H54 (cell line): ENCODE measurements at regions not wholly inside any gene's neighbourhood (a gene's known extent, or its start where the extent isn't known, plus 50 kb on each side); places are given as distances from the start of the nearest gene placed in this dataset.

Experiments
- DNase-seq: peaks from one replicate; pipeline ENCODE4 v3.0.0; 2011; ENCODE audit warnings: low spot score, mixed read lengths; ENCODE audit not compliant: insufficient read length
- FAIRE-seq: peaks from 3 replicates; lab custom pipeline; 2011; peaks lifted over from hg19 to GRCh38; lab: Jason Lieb, UNC
- POLR2A ChIP-seq: IDR thresholded peaks from 2 replicates; pipeline ENCODE4 v1.6.1; 2011; ENCODE audit warnings: low read depth, mild to moderate bottlenecking, low read length

DNA sequence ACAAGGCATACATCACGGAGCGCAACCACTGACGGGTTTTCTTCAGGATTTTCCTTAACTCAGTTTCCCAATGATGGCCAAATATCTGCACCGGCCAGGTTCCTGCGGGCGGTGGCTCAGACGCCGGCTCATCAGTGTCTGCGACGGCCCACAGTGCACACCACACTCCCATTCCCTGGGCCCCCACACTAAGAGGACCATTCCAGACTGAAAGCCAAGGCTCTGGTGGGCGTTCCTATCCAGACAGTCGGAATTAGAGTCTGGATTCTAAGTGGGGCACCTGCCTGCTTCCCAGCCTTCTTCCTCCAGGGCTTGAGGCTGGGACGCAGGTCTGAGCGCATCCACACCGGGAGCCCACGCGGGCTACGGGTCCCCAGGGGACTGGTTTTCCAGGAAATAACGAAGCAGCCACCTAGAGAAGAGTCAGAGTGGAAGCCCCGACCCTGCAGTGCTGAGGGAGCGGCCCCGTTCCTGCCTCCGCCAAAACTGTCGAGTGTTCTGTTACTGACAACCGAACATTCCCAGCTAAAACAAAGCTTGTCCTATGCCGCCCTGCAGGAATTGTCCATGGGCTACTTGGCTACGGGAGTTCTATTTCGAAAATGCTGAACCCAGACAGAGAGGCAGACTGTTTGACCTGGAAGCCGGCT lies 75.3 kb downstream of the TMEM18 start:
- no peak for TF ChIP-seq POLR2A
- FAIRE-seq: no peak
- DNase-seq: no peak

GRCh38 chr2:601387-601698 lies 75.9 kb downstream of the TMEM18 start:
- no peak for DNase-seq
- no peak for FAIRE-seq
- no peak for TF ChIP-seq POLR2A

- FAIRE-seq: no peak
- DNase-seq: no peak
- no peak for TF ChIP-seq POLR2A
These were observed 76.4 kb downstream of the TMEM18 start for GRCh38 chr2:600542-601386.

DNA sequence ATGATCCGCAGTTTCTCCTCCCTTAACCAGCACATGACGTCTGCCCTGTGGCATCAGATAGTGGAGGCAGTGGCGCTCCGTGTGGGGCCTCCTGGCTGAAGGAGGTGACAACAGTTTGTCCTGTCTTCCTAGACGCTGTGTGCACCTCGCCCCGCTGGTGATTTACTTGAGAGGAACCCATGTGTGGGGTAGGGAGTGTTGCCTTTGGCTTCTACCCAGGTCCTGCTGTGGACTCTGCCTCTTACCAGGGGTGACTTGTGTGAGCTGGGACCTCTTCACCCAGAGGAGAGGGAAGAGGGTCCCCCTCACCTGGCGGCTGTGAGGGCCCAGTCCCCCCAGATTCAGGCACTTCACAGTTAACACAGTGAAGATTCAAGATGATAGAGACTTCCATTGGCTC lies 77.6 kb downstream of the TMEM18 start:
- no peak for DNase-seq
- FAIRE-seq: no peak
- TF ChIP-seq POLR2A: no peak

DNA sequence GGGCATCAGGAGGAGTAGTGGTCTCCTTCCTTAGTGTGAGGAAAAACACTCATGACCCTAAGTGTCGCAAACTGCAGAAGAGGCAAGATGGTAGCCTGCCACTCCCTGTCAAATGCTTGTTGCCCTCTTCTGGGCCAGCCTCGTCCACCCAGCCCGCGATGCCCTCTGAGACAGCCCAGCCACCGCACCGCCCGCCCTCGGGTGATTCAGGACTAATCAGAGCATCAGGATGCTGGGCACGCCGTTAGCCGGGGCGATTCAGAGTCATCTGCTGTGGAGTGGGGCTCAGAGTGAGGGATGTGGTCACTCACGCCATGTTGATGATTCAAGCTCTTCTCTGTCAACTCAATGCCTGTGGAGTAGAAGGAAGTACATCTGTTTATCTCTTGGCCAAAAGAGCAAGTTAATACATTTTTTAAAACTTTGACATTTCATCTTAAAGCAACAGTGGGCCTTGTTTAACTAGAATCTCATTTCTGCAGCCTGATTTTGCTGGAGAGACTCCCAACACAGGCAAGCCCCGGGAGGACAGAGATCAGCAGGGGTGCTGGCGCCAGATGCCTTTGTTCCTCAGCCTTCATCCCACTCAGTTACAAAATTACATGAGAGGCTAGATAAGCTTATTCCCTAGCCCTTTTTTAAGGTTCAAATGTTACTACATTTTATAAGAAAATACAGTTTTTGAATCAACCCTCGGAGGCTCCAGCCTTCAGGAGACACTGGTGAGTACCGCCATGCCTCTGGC lies 79.0 kb downstream of the TMEM18 start:
- no peak for DNase-seq
- no peak for TF ChIP-seq POLR2A
- no peak for FAIRE-seq

GRCh38 chr2:595831-596592 lies 81.2 kb downstream of the TMEM18 start:
- TF ChIP-seq POLR2A: no peak
- FAIRE-seq: no peak
- DNase-seq: no peak

GRCh38 chr2:595141-595815 lies 81.9 kb downstream of the TMEM18 start:
- no peak for DNase-seq
- no peak for FAIRE-seq
- TF ChIP-seq POLR2A: no peak

DNA sequence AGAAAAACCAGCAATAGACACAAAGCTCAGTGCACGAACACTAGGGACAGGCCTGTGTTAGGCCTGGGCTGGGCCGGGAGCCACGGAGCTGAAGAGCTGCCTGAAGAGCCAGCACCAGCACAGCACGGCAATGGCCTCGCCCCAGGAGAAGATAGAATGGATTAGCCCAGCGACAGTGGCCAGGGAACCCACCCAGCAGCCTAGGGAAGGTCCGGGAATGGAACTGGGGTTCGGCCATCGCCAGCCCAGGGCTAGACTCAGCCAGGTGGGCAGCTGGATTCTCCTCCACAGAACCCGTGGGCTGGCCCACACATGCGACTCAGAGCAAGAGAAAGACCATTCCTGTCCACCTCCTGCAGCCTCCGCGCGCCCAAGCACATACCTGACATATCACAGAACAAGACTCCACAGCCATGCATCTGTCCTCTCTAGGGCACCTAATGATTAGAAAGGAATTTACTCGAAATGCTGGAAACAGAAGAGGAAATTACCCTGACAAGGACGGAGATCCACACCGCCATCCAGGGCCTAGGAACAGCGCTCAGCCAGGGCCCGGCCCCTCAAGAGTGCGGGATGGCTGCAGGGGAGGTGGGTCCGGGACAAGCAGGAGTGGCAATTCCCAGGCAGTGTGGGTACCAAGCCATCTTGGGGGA lies 82.8 kb downstream of the TMEM18 start:
- no peak for DNase-seq
- FAIRE-seq: no peak
- no peak for TF ChIP-seq POLR2A

GRCh38 chr2:593356-594026 lies 83.7 kb downstream of the TMEM18 start:
- no peak for DNase-seq
- TF ChIP-seq POLR2A: no peak
- FAIRE-seq: no peak

DNA sequence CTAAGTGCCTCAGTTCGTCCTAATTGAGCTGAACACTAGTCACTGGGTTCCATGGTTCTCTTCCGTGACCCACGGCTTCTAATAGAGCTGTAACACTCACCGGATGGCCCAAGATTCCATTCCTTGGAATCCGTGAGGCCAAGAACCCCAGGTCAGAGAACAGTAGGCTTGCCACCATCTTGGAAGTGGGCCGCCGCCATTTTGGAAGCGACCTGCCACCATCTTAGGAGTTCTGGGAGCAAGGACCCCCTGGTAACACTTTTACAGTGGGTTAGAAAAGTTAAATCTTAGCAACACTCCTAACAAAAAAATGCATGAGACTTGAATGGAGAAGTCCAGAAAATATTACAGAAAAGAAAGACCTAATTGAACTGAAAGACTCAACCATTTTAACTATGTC lies 84.5 kb downstream of the TMEM18 start:
- no peak for DNase-seq
- TF ChIP-seq POLR2A: no peak
- no peak for FAIRE-seq

DNA sequence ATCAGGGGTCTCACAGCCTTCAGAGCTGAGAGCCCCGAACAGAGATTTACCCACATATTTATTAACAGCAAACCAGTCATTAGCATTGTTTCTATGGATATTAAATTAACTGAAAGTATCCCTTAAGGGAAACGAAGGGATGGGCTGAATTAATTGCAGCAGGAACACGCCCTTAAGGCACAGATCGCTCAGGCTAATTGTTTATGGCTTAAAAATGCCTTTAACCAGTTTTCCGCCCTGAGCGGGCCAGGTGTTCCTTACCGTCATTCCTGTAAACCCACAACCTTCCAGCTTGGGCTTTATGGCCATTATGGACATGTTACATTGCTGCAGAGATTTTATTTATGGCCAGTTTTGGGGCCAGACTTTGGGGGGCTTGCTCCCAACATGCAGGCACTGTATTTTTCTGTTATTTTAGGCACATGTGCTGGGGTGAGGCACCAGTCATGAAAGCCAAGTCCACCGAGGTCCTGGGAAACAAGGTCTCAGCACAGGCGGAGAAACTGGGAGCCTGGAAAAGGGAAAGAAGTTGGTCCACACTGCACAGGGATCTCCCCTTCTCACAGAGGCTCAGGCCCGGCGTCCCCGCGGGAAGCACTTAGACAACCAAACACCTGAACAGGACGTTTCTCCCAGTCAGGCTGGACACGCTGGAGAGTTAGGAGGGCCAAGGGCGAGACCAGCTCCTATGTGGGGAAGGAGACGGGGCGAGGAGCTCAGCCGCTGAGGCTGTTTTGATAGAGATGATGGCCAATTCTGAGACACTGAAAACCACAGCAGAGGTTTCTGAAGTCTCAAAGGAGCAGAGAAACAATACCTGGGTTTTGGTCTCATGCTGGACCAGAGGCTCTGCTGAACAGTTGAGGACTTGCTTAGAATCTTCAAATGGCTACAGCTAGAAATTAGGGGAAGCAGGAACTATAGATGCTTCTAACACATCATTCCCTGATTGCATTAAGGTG lies 86.7 kb downstream of the TMEM18 start:
- DNase-seq (no peak), FAIRE-seq (no peak)
- no peak for TF ChIP-seq POLR2A
